HAP-1 (cell line): ENCODE measurements at regions not wholly inside any gene's neighbourhood (a gene's known extent, or its start where the extent isn't known, plus 50 kb on each side); places are given as distances from the start of the nearest gene placed in this dataset.

Experiments used
- DNase-seq, 2 experiments: peaks; one replicate each; pipeline ENCODE4 v3.0.0-alpha.2; 2016 to 2020; ENCODE audit warnings: low spot score in 2 of 2
- H3K27me3 ChIP-seq: fragments of 250-450 bp; sonication (Bioruptor Pico); 2 replicates; pipeline ENCODE4 v1.5.1; 2020; ENCODE audit warnings: low read depth, mild to moderate bottlenecking, moderate library complexity
- H3K36me3 ChIP-seq: fragments of 250-450 bp; sonication (Bioruptor Pico); replicated peaks from 2 replicates; pipeline ENCODE4 v1.5.1; 2020; ENCODE audit warnings: mild to moderate bottlenecking
- H3K4me1 ChIP-seq: fragments of 250-450 bp; sonication (Bioruptor Pico); 2 replicates; pipeline ENCODE4 v1.5.1; 2020; ENCODE audit warnings: mild to moderate bottlenecking
- H3K4me3 ChIP-seq: fragments of 250-450 bp; sonication (Bioruptor Pico); 2 replicates; pipeline ENCODE4 v1.5.1; 2020; ENCODE audit warnings: mild to moderate bottlenecking, moderate library complexity
- H3K9me3 ChIP-seq: fragments of 250-450 bp; sonication (Bioruptor Pico); 2 replicates; pipeline ENCODE4 v1.5.1; 2020; ENCODE audit warnings: mild to moderate bottlenecking, moderate library complexity
- in situ Hi-C: fragments of 300-500 bp; cut with MboI; formaldehyde crosslinking; loops from 3 replicates; pipeline ENCODE4 v1.14.3; 2020; ENCODE audit warnings: low sequenced_read_pairs, inconsistent platforms, mixed read lengths

DNA sequence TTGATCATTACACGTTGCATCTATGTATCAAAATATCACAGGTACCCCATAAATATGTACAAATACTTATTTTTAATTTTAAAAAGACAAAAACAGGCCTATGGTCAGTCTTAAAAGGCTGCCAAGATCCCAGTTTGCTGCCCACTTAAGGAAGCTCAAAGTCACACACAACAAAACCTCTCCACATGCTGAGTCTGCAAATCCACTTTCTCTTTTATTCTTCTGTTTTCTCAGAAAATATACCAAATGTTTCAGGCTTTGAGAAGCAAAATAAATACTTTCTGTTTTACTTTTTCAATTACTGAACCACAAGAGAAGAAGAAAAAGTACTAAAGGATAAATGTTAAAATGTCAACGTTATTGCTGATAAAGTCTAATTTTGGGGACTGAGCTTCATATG, 107.8 kb upstream of the MANEA start:
- H3K4me3 ChIP-seq, result no peak overlapping the region
- DNase-seq, result no peak
- H3K27me3 ChIP-seq, result no peaks in the 10 kb centered on the region
- H3K9me3 ChIP-seq, result no peaks in the 10 kb centered on the region
- no peaks in the 10 kb centered on the region for H3K36me3 ChIP-seq
- in situ Hi-C loops, result no loop called here
- no peaks in the 10 kb centered on the region for H3K4me1 ChIP-seq

DNA sequence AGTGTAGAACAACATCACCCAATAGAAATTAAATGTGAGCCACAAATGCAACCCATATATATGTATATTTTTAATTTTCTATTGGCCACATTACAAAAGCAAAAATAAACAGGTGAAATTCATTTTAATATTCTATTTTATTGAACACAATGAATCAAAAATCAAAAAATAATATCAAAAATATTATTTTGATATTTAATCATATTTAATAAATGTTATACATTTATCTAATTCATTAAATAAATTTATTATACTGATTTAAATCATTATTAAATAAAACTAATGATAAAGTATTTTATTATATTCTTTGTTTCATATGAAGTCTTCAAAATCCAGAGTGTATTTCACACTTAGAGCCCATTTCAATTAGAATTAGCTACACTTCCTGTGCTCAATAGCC, 98.4 kb upstream of the MANEA start:
- H3K27me3 ChIP-seq, result no peaks in the 10 kb centered on the region
- in situ Hi-C loops, result no loop called here
- H3K36me3 ChIP-seq, result no peaks in the 10 kb centered on the region
- no peak overlapping the region for H3K4me3 ChIP-seq
- H3K4me1 ChIP-seq, result no peaks in the 10 kb centered on the region
- no peaks in the 10 kb centered on the region for H3K9me3 ChIP-seq
- DNase-seq, result no peak

DNA sequence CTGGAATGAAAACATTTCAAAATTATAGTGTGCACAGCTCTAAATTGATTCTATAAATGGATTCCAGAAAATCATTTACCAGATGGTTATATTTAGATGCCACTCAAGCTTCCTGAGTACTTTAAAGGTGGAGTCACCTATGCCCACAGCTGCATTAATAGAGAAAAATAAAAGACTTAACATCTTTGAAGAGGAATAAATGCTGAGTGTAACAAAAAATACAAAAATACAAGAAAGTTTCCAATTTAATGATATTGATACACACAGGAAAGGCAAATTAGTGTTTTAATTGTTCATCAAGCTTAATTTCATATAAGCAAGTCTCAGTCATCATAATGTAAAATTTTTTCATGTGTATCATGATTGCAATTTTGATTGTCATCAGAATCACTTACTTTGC, 89.5 kb upstream of the MANEA start:
- no peaks in the 10 kb centered on the region for H3K36me3 ChIP-seq
- no peaks in the 10 kb centered on the region for H3K9me3 ChIP-seq
- H3K4me3 ChIP-seq, result no peak overlapping the region
- H3K27me3 ChIP-seq, result no peaks in the 10 kb centered on the region
- in situ Hi-C loops, result no loop called here
- DNase-seq, result no peak
- no peaks in the 10 kb centered on the region for H3K4me1 ChIP-seq

DNA sequence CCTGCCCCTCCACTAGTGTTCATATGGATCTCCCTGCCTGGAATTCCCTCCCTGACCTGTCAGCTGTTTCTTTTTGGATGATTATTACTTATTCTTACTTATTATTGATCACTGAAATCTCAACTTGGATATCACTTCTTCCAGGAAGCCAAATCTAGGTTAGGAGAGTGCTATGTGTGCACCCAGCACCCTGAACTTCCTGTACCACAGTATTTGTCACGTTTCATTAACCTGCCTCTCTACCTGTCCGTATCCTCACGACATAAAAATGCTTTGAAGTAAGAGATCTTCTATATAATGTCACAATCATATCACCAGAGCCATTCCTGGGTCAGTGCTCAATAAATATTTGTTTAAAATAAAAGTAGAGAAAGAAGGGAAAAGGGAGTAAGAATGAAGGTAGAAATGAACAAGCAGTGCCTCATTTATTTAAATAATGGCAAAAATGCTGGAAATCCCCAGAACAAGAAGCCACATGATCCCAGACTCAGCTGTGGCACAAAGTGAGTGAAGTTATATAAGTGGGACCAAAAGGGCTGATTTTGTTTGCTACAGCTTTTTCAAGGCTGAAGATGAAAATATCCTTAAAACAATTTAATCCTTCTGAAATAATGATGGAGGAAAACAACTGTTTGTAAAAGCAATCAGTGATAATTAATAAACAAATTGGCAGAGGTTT, 88.0 kb upstream of the MANEA start:
- in situ Hi-C loops, result no loop called here
- no peak for DNase-seq
- no peaks in the 10 kb centered on the region for H3K4me1 ChIP-seq

DNA sequence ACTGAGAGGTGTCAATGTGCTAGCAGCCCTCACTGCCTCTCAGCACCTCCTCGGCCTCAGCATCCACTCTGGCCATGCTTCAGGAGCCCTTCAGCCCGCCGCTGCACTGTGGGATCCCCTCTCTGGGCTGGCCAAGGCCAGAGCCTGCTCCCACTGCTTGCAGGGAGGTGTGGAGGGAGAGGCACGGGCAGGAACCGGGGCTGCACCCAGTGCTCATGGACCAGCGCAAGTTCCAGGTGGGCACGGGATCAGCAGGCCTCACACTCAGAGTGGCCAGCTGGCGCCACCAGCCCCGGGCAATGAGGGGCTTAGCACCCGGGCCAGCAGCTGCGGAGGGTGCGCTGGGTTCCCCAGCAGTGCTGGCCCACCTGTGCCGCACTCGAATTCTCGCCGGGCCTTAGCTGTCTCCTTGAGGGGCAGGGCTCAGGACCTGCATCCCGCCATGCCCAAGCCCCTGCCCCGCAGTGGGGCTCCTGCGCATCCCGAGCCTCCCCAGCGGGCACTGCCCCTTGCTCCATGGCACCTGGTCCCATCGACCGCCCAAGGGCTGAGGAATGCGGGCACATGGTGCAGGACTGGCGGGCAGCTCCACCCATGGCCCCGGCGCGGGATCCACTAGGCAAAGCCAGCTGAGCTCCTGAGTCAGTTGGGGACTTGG, 80.4 kb upstream of the MANEA start:
- DNase-seq, result no peak
- Histone ChIP-seq H3K9me3 (no peaks in the 10 kb centered on the region), H3K27me3 (no peaks in the 10 kb centered on the region), H3K36me3 (no peaks in the 10 kb centered on the region), H3K4me1 (no peaks in the 10 kb centered on the region), H3K4me3 (no peak overlapping the region)
- in situ Hi-C loops, result no loop called here

More for the DNA sequence above, 88.0 kb upstream of the MANEA start:
- Histone ChIP-seq H3K9me3 (no peaks in the 10 kb centered on the region), H3K27me3 (no peaks in the 10 kb centered on the region), H3K4me3 (no peak overlapping the region), H3K36me3 (no peaks in the 10 kb centered on the region)

DNA sequence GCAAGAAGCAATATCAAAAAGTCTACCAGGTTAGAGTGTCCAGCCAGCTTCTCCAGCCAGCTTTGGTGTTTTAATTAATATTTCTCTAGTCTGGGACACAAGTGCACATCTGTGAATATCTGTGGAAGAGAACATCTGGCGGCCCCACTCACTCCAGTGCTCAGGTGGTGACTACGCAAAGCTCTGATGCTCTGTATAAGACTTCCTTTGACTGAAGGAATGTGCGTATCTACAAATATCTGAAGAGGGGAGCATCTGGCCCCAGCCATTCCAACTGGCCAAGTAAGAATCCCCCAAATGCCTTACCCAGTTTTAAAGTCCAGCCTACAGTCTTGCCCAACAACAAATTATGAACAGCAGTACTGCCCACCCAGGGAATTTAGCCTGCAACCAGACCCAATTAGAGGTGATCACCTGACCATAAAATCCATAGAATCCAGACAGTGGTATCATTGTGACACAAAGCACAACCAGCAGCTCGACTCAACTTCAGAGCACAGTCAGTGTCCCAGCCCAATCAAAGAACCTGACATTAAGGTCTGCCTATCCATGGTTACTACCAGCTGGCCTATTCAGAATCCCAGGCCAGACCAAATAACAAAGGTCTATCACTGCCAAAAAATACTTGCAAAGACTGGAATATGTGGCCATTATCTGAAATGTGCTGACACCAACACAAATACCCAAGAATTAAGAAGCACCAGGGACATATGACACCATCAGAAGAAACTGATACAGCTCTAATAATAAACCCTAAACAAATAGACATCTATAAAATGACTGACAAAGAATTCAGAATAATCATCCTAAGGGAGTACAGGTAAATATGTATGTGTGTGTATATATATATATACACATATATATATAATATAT, 76.1 kb upstream of the MANEA start:
- Histone ChIP-seq H3K27me3 (no peaks in the 10 kb centered on the region), H3K9me3 (no peaks in the 10 kb centered on the region), H3K4me1 (no peaks in the 10 kb centered on the region), H3K4me3 (no peak overlapping the region), H3K36me3 (no peaks in the 10 kb centered on the region)
- no peak for DNase-seq
- in situ Hi-C loops, result no loop called here

DNA sequence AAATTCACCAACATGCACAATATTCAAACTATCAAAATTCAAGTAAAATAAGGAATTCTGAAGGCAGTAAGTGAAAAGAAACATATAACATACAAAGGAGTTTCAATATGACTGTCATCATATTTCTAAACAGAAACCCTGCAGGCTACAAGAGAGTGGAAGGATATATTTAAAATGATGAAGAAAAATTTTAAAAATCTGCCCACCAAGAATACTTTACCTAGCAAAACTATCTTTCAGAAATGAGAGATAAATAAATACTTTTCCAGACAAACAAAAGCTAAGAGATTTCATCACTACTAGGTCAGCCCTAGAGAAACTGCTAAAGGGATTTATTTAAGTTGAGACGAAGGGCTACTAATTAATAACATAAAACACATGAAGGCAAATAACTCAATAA, 73.8 kb upstream of the MANEA start:
- DNase-seq, result no peak
- Histone ChIP-seq H3K4me1 (no peaks in the 10 kb centered on the region), H3K9me3 (no peaks in the 10 kb centered on the region), H3K4me3 (no peak overlapping the region), H3K27me3 (no peaks in the 10 kb centered on the region), H3K36me3 (no peaks in the 10 kb centered on the region)
- in situ Hi-C loops, result no loop called here

DNA sequence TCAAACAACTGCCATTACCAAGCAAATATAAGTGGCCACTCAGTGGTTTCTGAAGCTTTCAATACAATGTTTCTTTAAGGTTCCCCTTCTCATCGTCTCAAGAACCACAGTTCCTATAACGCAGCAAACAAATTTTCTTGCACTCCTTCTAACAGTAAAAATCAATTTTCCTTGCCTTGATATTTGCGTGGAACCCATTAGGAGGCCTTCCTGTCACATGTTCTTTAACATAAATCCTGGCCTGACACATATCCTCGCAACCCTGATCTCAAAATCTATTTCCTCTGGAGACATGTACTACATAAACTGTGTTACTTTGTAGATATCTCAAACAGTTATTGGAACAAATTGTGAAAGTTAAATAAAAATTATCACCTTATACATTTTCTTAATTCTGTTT, 65.9 kb upstream of the MANEA start:
- no peaks in the 10 kb centered on the region for H3K36me3 ChIP-seq
- H3K27me3 ChIP-seq, result no peaks in the 10 kb centered on the region
- in situ Hi-C loops, result no loop called here
- no peak for DNase-seq
- no peaks in the 10 kb centered on the region for H3K9me3 ChIP-seq
- H3K4me3 ChIP-seq, result no peak overlapping the region
- peaks cover 3% of the 10 kb centered on the region; the same call in 1 of the 2 replicates for H3K4me1 ChIP-seq

DNA sequence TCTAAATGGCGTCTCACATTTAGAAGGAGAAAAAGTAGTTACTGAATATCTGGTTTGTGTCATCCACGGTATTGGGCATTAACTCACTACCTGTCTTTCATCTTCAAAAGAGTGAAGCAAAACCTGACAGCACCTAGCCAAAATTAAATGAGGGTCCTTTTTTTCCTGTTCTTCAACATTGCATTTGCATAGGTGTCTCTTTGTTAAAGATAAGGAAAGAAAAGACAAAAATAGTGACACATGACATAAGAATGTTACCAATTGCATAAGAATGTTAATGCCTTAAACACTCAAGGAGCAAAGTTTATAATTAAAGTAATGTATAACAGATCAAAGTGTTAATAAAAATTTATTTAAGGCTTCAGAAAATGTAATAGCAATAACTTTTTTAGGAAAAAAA, 61.4 kb upstream of the MANEA start:
- Histone ChIP-seq H3K9me3 (no peaks in the 10 kb centered on the region), H3K4me1 (peaks cover 7% of the 10 kb centered on the region; the same call in 1 of the 2 replicates), H3K4me3 (no peak overlapping the region), H3K27me3 (no peaks in the 10 kb centered on the region), H3K36me3 (no peaks in the 10 kb centered on the region)
- DNase-seq, result no peak
- in situ Hi-C loops, result no loop called here

DNA sequence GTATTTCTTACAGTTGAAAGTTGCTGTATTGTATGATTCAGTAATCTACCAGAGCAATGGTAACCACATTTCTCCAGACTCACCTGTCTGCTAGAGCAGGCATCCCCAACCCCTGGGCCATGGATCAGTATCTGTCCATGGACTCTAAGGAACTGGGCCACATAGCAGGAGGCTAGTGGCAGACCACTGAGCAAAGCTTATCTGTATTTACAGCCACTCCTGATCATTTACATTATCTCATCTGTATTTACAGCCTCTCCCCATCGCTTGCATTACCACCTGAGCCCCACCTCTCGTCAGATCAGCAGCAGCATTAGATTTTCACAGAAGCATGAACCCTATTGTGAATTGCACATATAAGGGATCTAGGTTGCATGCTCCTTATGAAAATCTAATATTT, 60.3 kb upstream of the MANEA start:
- in situ Hi-C loops, result no loop called here
- Histone ChIP-seq H3K4me1 (peaks cover 7% of the 10 kb centered on the region; the same call in 1 of the 2 replicates), H3K9me3 (no peaks in the 10 kb centered on the region), H3K27me3 (no peaks in the 10 kb centered on the region), H3K36me3 (no peaks in the 10 kb centered on the region), H3K4me3 (no peak overlapping the region)
- DNase-seq, result no peak

DNA sequence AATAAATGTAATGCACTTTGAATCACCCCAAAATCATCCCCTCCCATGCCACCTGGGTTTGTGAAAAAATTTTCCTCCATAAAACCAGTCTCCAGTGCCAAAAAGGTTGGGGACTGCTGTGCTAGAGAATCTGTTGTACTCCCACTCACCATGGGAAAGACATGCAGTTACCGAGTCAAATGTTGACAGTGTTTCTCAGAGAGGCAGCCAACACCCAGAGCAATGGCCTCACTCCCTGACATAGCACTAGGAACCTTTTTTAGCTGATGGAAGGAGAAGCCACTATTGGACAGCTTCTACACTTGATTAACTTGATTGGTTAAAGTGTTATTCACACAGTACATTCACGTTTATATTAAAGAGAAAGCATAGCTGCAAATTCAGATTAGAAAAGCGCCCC, 59.8 kb upstream of the MANEA start:
- H3K36me3 ChIP-seq, result no peaks in the 10 kb centered on the region
- no peaks in the 10 kb centered on the region for H3K27me3 ChIP-seq
- H3K4me1 ChIP-seq, result peaks cover 7% of the 10 kb centered on the region; the same call in 1 of the 2 replicates
- in situ Hi-C loops, result no loop called here
- DNase-seq, result no peak
- H3K9me3 ChIP-seq, result no peaks in the 10 kb centered on the region
- no peak overlapping the region for H3K4me3 ChIP-seq

DNA sequence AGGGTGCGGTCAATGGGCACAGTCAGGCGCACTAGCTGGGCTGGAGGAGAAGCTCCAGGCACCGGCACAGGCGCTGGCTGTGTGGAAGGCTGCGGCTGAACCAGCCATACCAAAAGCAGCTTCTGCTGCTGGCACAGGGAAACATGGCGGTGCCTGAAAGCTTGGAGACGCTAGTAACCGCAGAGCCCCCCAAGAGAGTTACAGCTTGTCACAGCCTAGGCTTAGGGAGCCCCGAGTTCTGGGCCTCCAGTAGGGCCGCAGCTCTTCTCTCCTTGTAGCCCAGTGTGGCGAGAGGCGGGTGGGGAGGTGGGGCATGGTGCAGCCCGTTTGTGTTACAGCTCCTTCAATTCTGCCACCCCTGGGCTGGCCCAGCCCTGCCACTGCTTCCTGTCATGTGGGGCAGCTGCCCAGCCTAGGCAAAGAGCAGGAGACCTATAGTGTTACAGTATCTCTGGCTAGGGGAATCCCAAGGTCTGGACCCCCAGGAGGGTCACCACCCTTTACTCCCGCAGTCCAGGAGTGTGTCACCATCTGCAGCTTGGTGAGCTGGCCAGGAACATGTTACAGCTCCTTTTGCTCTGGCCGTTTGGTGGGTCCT, 58.6 kb upstream of the MANEA start:
- Histone ChIP-seq H3K36me3 (no peaks in the 10 kb centered on the region), H3K4me1 (peaks cover 7% of the 10 kb centered on the region; the same call in 1 of the 2 replicates), H3K4me3 (no peak overlapping the region), H3K27me3 (no peaks in the 10 kb centered on the region), H3K9me3 (no peaks in the 10 kb centered on the region)
- in situ Hi-C loops, result no loop called here
- DNase-seq, result peak in 1 of 2 experiments; percentile 32

DNA sequence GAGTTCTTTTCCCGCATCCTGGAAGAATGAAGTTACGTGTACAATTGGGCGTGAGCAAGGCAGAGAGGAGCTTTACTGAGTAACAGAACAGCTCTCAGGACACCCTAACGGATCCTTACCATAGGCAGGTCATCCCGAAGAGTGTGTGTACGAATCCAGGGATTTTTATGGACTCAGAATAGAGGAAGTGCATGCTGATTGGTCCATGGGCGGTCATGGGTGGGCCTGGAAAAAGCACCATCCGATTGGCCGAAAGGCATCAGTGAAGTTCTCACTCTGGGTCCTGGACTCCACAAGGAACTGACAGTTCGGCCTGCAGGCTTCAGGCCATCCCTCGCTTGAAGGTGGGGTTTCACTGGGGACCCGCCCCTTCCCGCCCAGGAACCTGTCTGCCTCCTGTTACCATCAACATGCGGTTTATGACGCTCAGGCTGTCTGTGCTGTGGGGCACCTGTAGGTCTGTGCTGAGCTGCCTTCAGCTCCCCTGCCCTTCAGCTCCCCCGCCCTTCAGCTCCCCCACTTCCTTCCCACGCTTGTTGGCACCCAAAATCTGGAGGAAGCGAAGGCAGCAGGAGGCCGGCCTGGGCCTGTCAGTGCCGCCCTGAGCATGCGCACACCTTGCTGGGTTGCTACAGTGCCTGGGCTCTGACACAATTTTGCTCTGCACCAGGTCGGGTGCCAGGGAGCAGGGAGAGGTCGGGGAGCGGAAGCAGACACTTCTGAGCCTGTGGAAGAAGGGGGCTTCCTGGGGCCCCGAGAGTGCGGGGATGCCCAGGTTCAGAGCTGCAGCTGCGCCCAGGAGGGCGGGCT, 57.9 kb upstream of the MANEA start:
- Histone ChIP-seq H3K4me3 (no peak overlapping the region), H3K9me3 (no peaks in the 10 kb centered on the region), H3K4me1 (peaks cover 7% of the 10 kb centered on the region; the same call in 1 of the 2 replicates), H3K36me3 (no peaks in the 10 kb centered on the region), H3K27me3 (no peaks in the 10 kb centered on the region)
- DNase-seq, result no peak
- in situ Hi-C loops, result no loop called here
